ENCODE measurements at regions not wholly inside any gene's neighbourhood (a gene's known extent, or its start where the extent isn't known, plus 50 kb on each side); places are given as distances from the start of the nearest gene placed in this dataset.

GRCh38 chr5:87705876-87706275 is 293.1 kb upstream of the CCNH start:
- TF ChIP-seq, protein P1, sequence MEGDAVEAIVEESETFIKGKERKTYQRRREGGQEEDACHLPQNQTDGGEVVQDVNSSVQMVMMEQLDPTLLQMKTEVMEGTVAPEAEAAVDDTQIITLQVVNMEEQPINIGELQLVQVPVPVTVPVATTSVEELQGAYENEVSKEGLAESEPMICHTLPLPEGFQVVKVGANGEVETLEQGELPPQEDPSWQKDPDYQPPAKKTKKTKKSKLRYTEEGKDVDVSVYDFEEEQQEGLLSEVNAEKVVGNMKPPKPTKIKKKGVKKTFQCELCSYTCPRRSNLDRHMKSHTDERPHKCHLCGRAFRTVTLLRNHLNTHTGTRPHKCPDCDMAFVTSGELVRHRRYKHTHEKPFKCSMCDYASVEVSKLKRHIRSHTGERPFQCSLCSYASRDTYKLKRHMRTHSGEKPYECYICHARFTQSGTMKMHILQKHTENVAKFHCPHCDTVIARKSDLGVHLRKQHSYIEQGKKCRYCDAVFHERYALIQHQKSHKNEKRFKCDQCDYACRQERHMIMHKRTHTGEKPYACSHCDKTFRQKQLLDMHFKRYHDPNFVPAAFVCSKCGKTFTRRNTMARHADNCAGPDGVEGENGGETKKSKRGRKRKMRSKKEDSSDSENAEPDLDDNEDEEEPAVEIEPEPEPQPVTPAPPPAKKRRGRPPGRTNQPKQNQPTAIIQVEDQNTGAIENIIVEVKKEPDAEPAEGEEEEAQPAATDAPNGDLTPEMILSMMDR (IDR thresholded peaks at IDR 0.05), result no peak
- TF ChIP-seq POLR2A (IDR thresholded peaks at IDR 0.05), result no peak

All from body of pancreas (tissue), 4 donors.